HepG2 (cell line): ENCODE measurements at regions not wholly inside any gene's neighbourhood (a gene's known extent, or its start where the extent isn't known, plus 50 kb on each side); places are given as distances from the start of the nearest gene placed in this dataset.

Source experiments
- ATAC-seq: fragments of 200-7000 bp; cut with Tn5 transposase; 3 replicates; pipeline ENCODE4 v1.9.1; 2020; ENCODE audit warnings: mild to moderate bottlenecking, moderate library complexity
- BruUV-seq: library from RNA; stranded (reverse); fragments of 400-500 nt; replicated peaks from 2 replicates; lab custom pipeline; 2021; lab: Mats Ljungman, UMichigan
- CTCF ChIA-PET: fragments of 300-600 bp; formaldehyde crosslinking; extraction: SDS; loops from one replicate; lab custom pipeline; 2021; ENCODE audit warnings: low total read pairs, inconsistent platforms, low intra/inter-chr PET ratio; lab: Yijun Ruan, JAX
- POLR2A ChIA-PET: fragments of 350-600 bp; sonication (Branson Sonifier 250); formaldehyde crosslinking; loops from one replicate; lab custom pipeline; 2020; ENCODE audit warnings: antibody characterized with exemption, inconsistent platforms; lab: Yijun Ruan, JAX
- DNase-seq: peaks from one replicate; pipeline ENCODE4 v3.0.0-alpha.2; 2015; ENCODE audit warnings: low spot score
- FAIRE-seq: peaks from 3 replicates; lab custom pipeline; 2011; peaks lifted over from hg19 to GRCh38; lab: Jason Lieb, UNC
- H2AFZ ChIP-seq: one replicate; pipeline ENCODE4 v1.6.1; 2011; ENCODE audit warnings: low read length, inconsistent platforms
- H3K27ac ChIP-seq: fragments of 300-600 bp; 3 replicates; pipeline ENCODE4 v1.8.0; 2011; ENCODE audit warnings: mixed run types, mild to moderate bottlenecking, mixed read lengths, low read length, inconsistent platforms; ENCODE audit not compliant: insufficient read depth; ENCODE audit errors: extremely low read length
- H3K27me3 ChIP-seq, 2 experiments: fragments of 200-600 bp in 1 of 2; 2 replicates in 1 of 2; 3 replicates in 1 of 2; pipeline versions ENCODE4 v1.6.0 to v1.8.0; 2011; ENCODE audit warnings: low read length in 2 of 2, mild to moderate bottlenecking in 2 of 2, moderate library complexity in 2 of 2, inconsistent platforms in 1 of 2; ENCODE audit not compliant: insufficient read depth in 2 of 2, control insufficient read depth in 1 of 2
- H3K36me3 ChIP-seq, 2 experiments: fragments of 200-600 bp in 1 of 2; replicated peaks in 1 of 2; 2 replicates in 1 of 2; 3 replicates in 1 of 2; pipeline versions ENCODE4 v1.5.1 to v1.8.0; 2011; ENCODE audit warnings: low read length in 2 of 2, inconsistent platforms in 1 of 2; ENCODE audit not compliant: insufficient read depth in 2 of 2, control insufficient read depth in 1 of 2
- H3K4me1 ChIP-seq: 2 replicates; pipeline ENCODE4 v1.5.1; 2012; ENCODE audit warnings: low read length, inconsistent platforms; ENCODE audit not compliant: insufficient read depth
- H3K4me2 ChIP-seq: 2 replicates; pipeline ENCODE4 v1.6.0; 2011; ENCODE audit warnings: low read depth, low read length, inconsistent platforms
- H3K4me3 ChIP-seq, 3 experiments: fragments of 200-600 bp in 1 of 3; sonication (generic), shearing (Covaris generic) in 1 of 3; replicated peaks in 1 of 3; 2 replicates each; pipeline ENCODE4 v1.5.1; 2011 to 2016; ENCODE audit warnings: low read length in 3 of 3, inconsistent platforms in 2 of 3, low read depth in 2 of 3, mild to moderate bottlenecking in 2 of 3, control low read depth in 1 of 3, mixed read lengths in 1 of 3; ENCODE audit not compliant: insufficient read depth in 1 of 3
- H3K79me2 ChIP-seq: one replicate; pipeline ENCODE4 v1.6.1; 2011; ENCODE audit warnings: low read length, inconsistent platforms; ENCODE audit not compliant: insufficient read depth
- H3K9ac ChIP-seq: 2 replicates; pipeline ENCODE4 v1.6.0; 2011; ENCODE audit warnings: mild to moderate bottlenecking, low read depth, low read length, inconsistent platforms; ENCODE audit not compliant: insufficient read depth
- H3K9me3 ChIP-seq: 2 replicates; pipeline ENCODE4 v1.5.1; 2012; ENCODE audit warnings: mild to moderate bottlenecking, low read length
- H4K20me1 ChIP-seq: 2 replicates; pipeline ENCODE4 v1.6.0; 2011; ENCODE audit warnings: inconsistent platforms, mild to moderate bottlenecking, low read length, moderate library complexity; ENCODE audit not compliant: insufficient read depth
- CEBPB ChIP-seq: IDR thresholded peaks from 2 replicates; pipeline ENCODE4 v1.6.1; 2011; ENCODE audit warnings: low read depth, low read length, improper control_type of control experiment, borderline replicate concordance
- GATA4 ChIP-seq: sonication (generic); IDR thresholded peaks from 2 replicates; pipeline ENCODE4 v1.6.1; 2016; ENCODE audit warnings: antibody characterized with exemption, low read depth, borderline replicate concordance
- HCFC1 ChIP-seq: fragments of 150-350 bp; IDR thresholded peaks from 2 replicates; pipeline ENCODE4 v1.6.1; 2014; ENCODE audit warnings: low read depth, low read length
- KDM1A ChIP-seq: IDR thresholded peaks from 2 replicates; pipeline ENCODE4 v1.6.1; 2016; ENCODE audit warnings: missing compliant biosample characterization
- MAFF ChIP-seq: IDR thresholded peaks from 2 replicates; pipeline ENCODE4 v1.6.1; 2011; ENCODE audit warnings: low read depth, low read length, improper control_type of control experiment
- MAFK ChIP-seq, 2 experiments: IDR thresholded peaks in 1 of 2; conservative IDR thresholded peaks in 1 of 2; 2 replicates each; pipeline ENCODE4 v1.6.1; 2011; ENCODE audit warnings: improper control_type of control experiment in 2 of 2, low read length in 2 of 2
- TBL1XR1 ChIP-seq: fragments of 150-350 bp; IDR thresholded peaks from 2 replicates; pipeline ENCODE4 v1.6.1; 2014; ENCODE audit warnings: borderline replicate concordance, low read length; ENCODE audit not compliant: partially characterized antibody
- WGBS: methylation state at CpG from one replicate; pipeline ENCODE4 v1.1.6; 2017; ENCODE audit warnings: low lambda C conversion rate; 5-methylcytosine and 5-hydroxymethylcytosine counted together
- in situ Hi-C: cut with HindIII; loops from 2 replicates; pipeline ENCODE4 v1.10.0; 2017; ENCODE audit warnings: low pct_unique_long_range_greater_than_20kb; ENCODE audit not compliant: extremely low pct_ligation_motif_present
- intact Hi-C: fragments of 100-400 bp; cut with micrococcal nuclease; formaldehyde crosslinking; loops from one replicate; pipeline ENCODE4 v1.10.0; 2022; ENCODE audit not compliant: unreplicated experiment
- TF ChIP-seq, protein P1 (sequence below): sonication (generic); formaldehyde crosslinking; IDR thresholded peaks from 2 replicates; pipeline ENCODE4 v1.4.0; 2020; ENCODE audit warnings: missing genetic modification reagents
- TF ChIP-seq, protein P2 (sequence below): sonication (generic); formaldehyde crosslinking; IDR thresholded peaks from 2 replicates; pipeline ENCODE4 v1.8.0; 2022; ENCODE audit warnings: missing genetic modification reagents, mild to moderate bottlenecking, moderate library complexity, borderline replicate concordance
- TF ChIP-seq, protein P3 (sequence below): sonication (generic); formaldehyde crosslinking; IDR thresholded peaks from 2 replicates; pipeline ENCODE4 v1.4.0; 2020; ENCODE audit warnings: missing genetic modification reagents, borderline replicate concordance
- TF ChIP-seq, protein P4 (sequence below): sonication (generic); formaldehyde crosslinking; IDR thresholded peaks from 2 replicates; pipeline ENCODE4 v1.5.0; 2020; ENCODE audit warnings: mild to moderate bottlenecking, missing genetic modification reagents, moderate library complexity

DNA sequence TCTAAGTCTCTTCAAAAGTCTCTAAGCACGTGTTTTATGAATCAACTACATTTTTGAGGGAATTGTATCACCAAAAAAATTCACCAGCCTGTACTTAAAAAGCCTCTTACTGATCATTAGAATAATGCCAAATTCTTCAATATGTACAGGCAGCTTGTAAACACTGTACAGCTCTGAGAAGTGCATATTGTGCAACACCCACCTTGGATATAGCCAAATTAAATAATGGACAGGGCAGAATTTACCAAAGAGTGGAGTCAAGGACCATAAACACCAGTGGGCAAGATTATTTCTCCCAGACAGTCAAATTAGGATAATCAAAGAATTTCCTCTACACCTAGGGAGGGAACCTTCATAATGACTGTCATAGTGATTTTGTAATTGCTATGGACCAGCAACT, 338.2 kb downstream of the NR4A2 start:
- FAIRE-seq (no peak), DNase-seq (no peak), ATAC-seq (no peak)
- in situ Hi-C loops, result no loop called here
- Histone ChIP-seq H3K4me1 (no peaks in the 10 kb centered on the region), H3K36me3 (no peaks in the 10 kb centered on the region), H3K9me3 (no peaks in the 10 kb centered on the region), H3K79me2 (no peaks in the 10 kb centered on the region), H3K27me3 (no peaks in the 10 kb centered on the region), H3K27ac (no peak overlapping the region), H2AFZ (no peak overlapping the region), H3K4me3 (no peak overlapping the region), H3K4me2 (no peak overlapping the region), H4K20me1 (no peaks in the 10 kb centered on the region), H3K9ac (no peak overlapping the region)
- ChIA-PET POLR2A (no interaction called here), CTCF (no interaction called here)
- no TSS peak for BruUV-seq
- intact Hi-C loops, result no loop called here
- TF ChIP-seq GATA4 (no peak), CEBPB (peak; percentile 71), TBL1XR1 (no peak)
- TF ChIP-seq, protein P1, sequence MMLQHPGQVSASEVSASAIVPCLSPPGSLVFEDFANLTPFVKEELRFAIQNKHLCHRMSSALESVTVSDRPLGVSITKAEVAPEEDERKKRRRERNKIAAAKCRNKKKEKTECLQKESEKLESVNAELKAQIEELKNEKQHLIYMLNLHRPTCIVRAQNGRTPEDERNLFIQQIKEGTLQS, result no peak
- TF ChIP-seq, protein P2, sequence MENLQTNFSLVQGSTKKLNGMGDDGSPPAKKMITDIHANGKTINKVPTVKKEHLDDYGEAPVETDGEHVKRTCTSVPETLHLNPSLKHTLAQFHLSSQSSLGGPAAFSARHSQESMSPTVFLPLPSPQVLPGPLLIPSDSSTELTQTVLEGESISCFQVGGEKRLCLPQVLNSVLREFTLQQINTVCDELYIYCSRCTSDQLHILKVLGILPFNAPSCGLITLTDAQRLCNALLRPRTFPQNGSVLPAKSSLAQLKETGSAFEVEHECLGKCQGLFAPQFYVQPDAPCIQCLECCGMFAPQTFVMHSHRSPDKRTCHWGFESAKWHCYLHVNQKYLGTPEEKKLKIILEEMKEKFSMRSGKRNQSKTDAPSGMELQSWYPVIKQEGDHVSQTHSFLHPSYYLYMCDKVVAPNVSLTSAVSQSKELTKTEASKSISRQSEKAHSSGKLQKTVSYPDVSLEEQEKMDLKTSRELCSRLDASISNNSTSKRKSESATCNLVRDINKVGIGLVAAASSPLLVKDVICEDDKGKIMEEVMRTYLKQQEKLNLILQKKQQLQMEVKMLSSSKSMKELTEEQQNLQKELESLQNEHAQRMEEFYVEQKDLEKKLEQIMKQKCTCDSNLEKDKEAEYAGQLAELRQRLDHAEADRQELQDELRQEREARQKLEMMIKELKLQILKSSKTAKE (CRISPR knock-in tag), result no peak
- 42% methylated on average over 1 of the region's 1 CpG for WGBS

DNA sequence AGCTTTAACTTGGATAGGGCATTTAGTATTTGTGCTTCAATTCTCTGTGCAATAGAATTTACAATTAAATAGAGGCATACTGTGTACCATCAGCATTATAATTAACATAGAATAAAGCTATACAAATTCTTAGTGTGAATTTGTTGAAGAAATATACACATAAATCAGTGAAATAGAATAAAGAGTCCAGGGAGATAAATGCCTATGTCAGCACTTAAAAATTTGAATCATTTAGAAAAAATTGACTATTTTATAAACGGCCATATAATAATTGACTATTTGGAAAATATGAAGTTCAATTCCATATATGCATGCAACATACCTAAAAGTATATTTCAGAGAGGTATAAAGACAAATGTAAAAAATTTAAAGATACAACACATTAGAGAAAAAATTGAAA, 348.7 kb downstream of the NR4A2 start:
- BruUV-seq, result no TSS peak
- ChIA-PET POLR2A (no interaction called here), CTCF (no interaction called here)
- H3K9ac ChIP-seq, result no peak overlapping the region
- in situ Hi-C loops, result no loop called here
- H3K36me3 ChIP-seq, result no peaks in the 10 kb centered on the region
- no peaks in the 10 kb centered on the region for H3K9me3 ChIP-seq
- no peak for TF ChIP-seq HCFC1
- TF ChIP-seq KDM1A (CRISPR knock-in tag), result no peak
- peak; percentile 93 for TF ChIP-seq MAFF
- TF ChIP-seq MAFK (conservative IDR thresholded peaks at IDR 0.05 in 1 of 2, IDR thresholded peaks at IDR 0.05 in 1 of 2; ENCODE audit: low read length in 2 of 2), result peak; percentile 88 to 98
- TF ChIP-seq, protein P3, sequence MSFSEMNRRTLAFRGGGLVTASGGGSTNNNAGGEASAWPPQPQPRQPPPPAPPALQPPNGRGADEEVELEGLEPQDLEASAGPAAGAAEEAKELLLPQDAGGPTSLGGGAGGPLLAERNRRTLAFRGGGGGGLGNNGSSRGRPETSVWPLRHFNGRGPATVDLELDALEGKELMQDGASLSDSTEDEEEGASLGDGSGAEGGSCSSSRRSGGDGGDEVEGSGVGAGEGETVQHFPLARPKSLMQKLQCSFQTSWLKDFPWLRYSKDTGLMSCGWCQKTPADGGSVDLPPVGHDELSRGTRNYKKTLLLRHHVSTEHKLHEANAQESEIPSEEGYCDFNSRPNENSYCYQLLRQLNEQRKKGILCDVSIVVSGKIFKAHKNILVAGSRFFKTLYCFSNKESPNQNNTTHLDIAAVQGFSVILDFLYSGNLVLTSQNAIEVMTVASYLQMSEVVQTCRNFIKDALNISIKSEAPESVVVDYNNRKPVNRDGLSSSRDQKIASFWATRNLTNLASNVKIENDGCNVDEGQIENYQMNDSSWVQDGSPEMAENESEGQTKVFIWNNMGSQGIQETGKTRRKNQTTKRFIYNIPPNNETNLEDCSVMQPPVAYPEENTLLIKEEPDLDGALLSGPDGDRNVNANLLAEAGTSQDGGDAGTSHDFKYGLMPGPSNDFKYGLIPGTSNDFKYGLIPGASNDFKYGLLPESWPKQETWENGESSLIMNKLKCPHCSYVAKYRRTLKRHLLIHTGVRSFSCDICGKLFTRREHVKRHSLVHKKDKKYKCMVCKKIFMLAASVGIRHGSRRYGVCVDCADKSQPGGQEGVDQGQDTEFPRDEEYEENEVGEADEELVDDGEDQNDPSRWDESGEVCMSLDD, result no peak
- TF ChIP-seq, protein P4, sequence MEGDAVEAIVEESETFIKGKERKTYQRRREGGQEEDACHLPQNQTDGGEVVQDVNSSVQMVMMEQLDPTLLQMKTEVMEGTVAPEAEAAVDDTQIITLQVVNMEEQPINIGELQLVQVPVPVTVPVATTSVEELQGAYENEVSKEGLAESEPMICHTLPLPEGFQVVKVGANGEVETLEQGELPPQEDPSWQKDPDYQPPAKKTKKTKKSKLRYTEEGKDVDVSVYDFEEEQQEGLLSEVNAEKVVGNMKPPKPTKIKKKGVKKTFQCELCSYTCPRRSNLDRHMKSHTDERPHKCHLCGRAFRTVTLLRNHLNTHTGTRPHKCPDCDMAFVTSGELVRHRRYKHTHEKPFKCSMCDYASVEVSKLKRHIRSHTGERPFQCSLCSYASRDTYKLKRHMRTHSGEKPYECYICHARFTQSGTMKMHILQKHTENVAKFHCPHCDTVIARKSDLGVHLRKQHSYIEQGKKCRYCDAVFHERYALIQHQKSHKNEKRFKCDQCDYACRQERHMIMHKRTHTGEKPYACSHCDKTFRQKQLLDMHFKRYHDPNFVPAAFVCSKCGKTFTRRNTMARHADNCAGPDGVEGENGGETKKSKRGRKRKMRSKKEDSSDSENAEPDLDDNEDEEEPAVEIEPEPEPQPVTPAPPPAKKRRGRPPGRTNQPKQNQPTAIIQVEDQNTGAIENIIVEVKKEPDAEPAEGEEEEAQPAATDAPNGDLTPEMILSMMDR (CRISPR knock-in tag), result no peak
- no peaks in the 10 kb centered on the region for H3K79me2 ChIP-seq
- FAIRE-seq (no peak), DNase-seq (no peak), ATAC-seq (no peak)
- H3K27me3 ChIP-seq, result no peaks in the 10 kb centered on the region
- no peak overlapping the region for H3K4me2 ChIP-seq
- intact Hi-C loops, result no loop called here
- no peak overlapping the region for H2AFZ ChIP-seq
- no peaks in the 10 kb centered on the region for H4K20me1 ChIP-seq
- no peaks in the 10 kb centered on the region for H3K4me1 ChIP-seq
- 36% methylated on average over 1 of the region's 1 CpG for WGBS
- H3K4me3 ChIP-seq, result no peak overlapping the region
- no peak overlapping the region for H3K27ac ChIP-seq
